CD4-positive, CD25-positive, alpha-beta regulatory T cell (primary cell): ENCODE measurements at regions not wholly inside any gene's neighbourhood (a gene's known extent, or its start where the extent isn't known, plus 50 kb on each side); places are given as distances from the start of the nearest gene placed in this dataset.

Experiments used
- ATAC-seq, 2 donors: fragments of 150-1000 bp; cut with Tn5 transposase; one replicate each; pipeline ENCODE4 v1.10.0; 2021; ENCODE audit warnings: low read depth in 2 of 2, moderate number of reproducible peaks in 2 of 2, moderate library complexity in 1 of 2
- DNase-seq, 3 donors: peaks; one replicate each; pipeline versions ENCODE4 v3.0.0 to v3.0.0-alpha.2; 2012 to 2022; ENCODE audit warnings: mixed read lengths in 1 of 3
- H3K27ac ChIP-seq: one replicate; pipeline ENCODE4 v1.7.0; 2013; ENCODE audit warnings: mild to moderate bottlenecking, low read length; ENCODE audit not compliant: insufficient read depth, poor library complexity, severe bottlenecking
- H3K27me3 ChIP-seq: one replicate; pipeline ENCODE4 v1.7.0; 2013; ENCODE audit warnings: low read length; ENCODE audit not compliant: control insufficient read depth, insufficient read depth
- H3K36me3 ChIP-seq: one replicate; pipeline ENCODE4 v1.7.0; 2013; ENCODE audit warnings: mild to moderate bottlenecking, low read length, moderate library complexity; ENCODE audit not compliant: control insufficient read depth, insufficient read depth
- H3K4me1 ChIP-seq: 2 replicates; pipeline ENCODE4 v1.7.0; 2013; ENCODE audit warnings: mild to moderate bottlenecking, low read length; ENCODE audit not compliant: insufficient read depth, control insufficient read depth, poor library complexity, severe bottlenecking
- H3K4me3 ChIP-seq: one replicate; pipeline ENCODE4 v1.7.0; 2013; ENCODE audit warnings: low read depth, mild to moderate bottlenecking, low read length, moderate library complexity
- H3K9me3 ChIP-seq, 2 experiments: 1 replicate in 1 of 2; 2 replicates in 1 of 2; pipeline ENCODE4 v1.7.0; 2013; ENCODE audit warnings: low read length in 2 of 2, mild to moderate bottlenecking in 1 of 2, moderate library complexity in 1 of 2; ENCODE audit not compliant: control insufficient read depth in 2 of 2
- H3K27ac Mint-ChIP-seq, 3 donors: one replicate each; pipeline ENCODE4 v1.8.0; 2020 to 2022; ENCODE audit warnings: mild to moderate bottlenecking in 3 of 3, mixed read lengths in 3 of 3, moderate library complexity in 2 of 3
- H3K27me3 Mint-ChIP-seq: one replicate; pipeline ENCODE4 v1.8.0; 2022; ENCODE audit warnings: mild to moderate bottlenecking, mixed read lengths
- H3K36me3 Mint-ChIP-seq: one replicate; pipeline ENCODE4 v1.8.0; 2020; ENCODE audit warnings: mixed read lengths
- H3K4me1 Mint-ChIP-seq, 4 donors: one replicate each; pipeline ENCODE4 v1.8.0; 2020 to 2022; ENCODE audit warnings: mixed read lengths in 4 of 4, mild to moderate bottlenecking in 1 of 4
- H3K4me3 Mint-ChIP-seq, 4 donors: one replicate each; pipeline ENCODE4 v1.8.0; 2020 to 2022; ENCODE audit warnings: mild to moderate bottlenecking in 4 of 4, mixed read lengths in 4 of 4, moderate library complexity in 3 of 4
- H3K9me3 Mint-ChIP-seq, 7 donors: one replicate each; pipeline ENCODE4 v1.8.0; 2020 to 2022; ENCODE audit warnings: mixed read lengths in 7 of 7, mild to moderate bottlenecking in 3 of 7, moderate library complexity in 2 of 7

GRCh38 chr12:107518868-107519267 is 166.7 kb upstream of the PWP1 start:
- Histone ChIP-seq H3K27me3 (no peaks in the 10 kb centered on the region), H3K4me1 (no peaks in the 10 kb centered on the region), H3K4me3 (no peak overlapping the region), H3K36me3 (no peaks in the 10 kb centered on the region), H3K27ac (no peak overlapping the region), H3K9me3 (peaks cover 3% of the 10 kb centered on the region in 2 experiments)
- ATAC-seq = no peak
- no peak overlapping the region for H3K27ac Mint-ChIP-seq
- H3K36me3 Mint-ChIP-seq = peaks cover 32% of the 10 kb centered on the region
- H3K27me3 Mint-ChIP-seq = no peaks in the 10 kb centered on the region
- H3K4me3 Mint-ChIP-seq = no peak overlapping the region
- peaks cover 0 to 11% (median 7%) of the 10 kb centered on the region in 7 donors for H3K9me3 Mint-ChIP-seq
- DNase-seq = no peak
- peaks cover 0 to 16% (median 4%) of the 10 kb centered on the region in 4 donors for H3K4me1 Mint-ChIP-seq

DNA sequence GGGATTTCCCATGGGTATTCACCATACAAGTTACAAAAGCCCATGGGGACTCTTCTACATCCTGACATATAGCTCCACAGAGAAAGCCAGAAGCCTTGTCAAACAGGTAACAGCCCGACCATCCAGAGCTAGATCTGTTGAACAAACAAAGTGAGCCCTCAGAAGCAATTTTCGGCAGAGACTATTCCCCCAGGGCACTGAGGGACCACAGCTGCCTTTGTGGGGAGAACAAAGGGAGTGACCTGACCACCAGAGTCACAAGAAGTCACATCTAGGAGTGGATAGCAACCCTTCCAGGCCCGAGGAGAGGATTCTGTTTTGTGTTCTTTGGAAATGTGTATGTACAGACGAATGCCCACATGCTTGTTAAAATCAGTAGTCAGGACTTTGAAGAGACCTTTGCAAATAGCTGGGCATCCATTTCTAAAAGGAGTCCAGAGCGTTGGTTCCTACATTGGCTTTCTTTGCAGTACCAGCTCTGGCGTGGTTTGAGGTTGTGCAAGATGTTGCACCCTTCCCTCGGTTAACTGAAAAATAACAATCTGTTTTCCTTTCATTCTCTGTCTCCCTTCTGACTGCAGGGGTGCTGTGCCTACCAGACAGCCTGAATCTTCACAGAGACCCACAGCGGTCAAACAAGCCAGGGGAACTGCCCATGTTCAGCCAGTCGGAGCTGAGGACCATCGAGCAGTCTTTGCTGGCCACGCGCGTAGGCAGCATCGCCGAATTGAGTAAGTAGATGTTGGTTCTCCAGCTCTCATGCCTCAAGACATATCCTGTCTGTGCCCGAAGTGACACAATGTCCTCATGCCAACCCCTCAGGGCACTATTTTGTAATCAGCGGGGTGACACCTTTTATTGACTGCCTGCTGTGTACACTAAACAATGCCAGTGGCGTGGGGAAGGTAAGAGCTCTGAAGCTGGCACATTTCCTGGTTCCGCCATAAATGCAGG is 165.4 kb upstream of the PWP1 start:
- ATAC-seq (no peak), DNase-seq (no peak)
- Mint-ChIP-seq H3K4me3 (no peak overlapping the region), H3K9me3 (peaks cover 0 to 11% (median 7%) of the 10 kb centered on the region in 7 donors), H3K4me1 (peaks cover 0 to 7% (median 2%) of the 10 kb centered on the region in 4 donors), H3K27me3 (no peaks in the 10 kb centered on the region), H3K27ac (no peak overlapping the region), H3K36me3 (peaks cover 32% of the 10 kb centered on the region)
- no peaks in the 10 kb centered on the region for H3K4me1 ChIP-seq
- peaks cover 3% of the 10 kb centered on the region in 2 experiments for H3K9me3 ChIP-seq
- no peak overlapping the region for H3K27ac ChIP-seq
- H3K36me3 ChIP-seq = no peaks in the 10 kb centered on the region
- H3K27me3 ChIP-seq = no peaks in the 10 kb centered on the region
- no peak overlapping the region for H3K4me3 ChIP-seq

DNA sequence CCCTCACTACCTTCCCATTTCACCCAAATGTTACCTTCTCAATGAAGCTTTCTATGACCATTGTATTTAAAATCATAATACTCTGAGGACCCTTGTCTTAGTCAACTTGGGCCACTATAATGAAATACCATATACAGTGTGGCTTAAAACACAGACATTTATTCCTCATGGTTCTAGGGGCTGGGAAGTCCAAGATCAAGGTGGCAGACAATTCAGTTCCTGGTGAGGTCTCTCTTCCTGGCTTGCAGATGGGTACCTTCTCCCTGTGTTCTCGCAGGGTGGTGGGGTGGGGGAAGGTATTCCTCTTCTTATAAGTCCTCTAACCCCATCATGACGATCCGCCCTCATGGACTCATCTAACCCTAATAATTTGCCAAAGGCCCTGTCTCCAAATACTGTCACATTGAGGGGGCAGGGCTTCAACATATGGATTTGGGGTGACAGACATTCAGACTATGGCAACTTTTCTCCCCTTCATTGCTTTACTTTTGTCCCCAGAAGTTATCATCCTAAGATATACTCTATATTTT is 163.7 kb upstream of the PWP1 start:
- no peaks in the 10 kb centered on the region for H3K27me3 Mint-ChIP-seq
- DNase-seq (no peak), ATAC-seq (no peak)
- Histone ChIP-seq H3K4me3 (no peak overlapping the region), H3K36me3 (no peaks in the 10 kb centered on the region), H3K4me1 (no peaks in the 10 kb centered on the region), H3K27ac (no peak overlapping the region), H3K9me3 (peaks cover 3% of the 10 kb centered on the region in 2 experiments), H3K27me3 (no peaks in the 10 kb centered on the region)
- no peak overlapping the region for H3K27ac Mint-ChIP-seq
- H3K36me3 Mint-ChIP-seq = peaks cover 35% of the 10 kb centered on the region
- H3K4me1 Mint-ChIP-seq = peaks cover 0 to 7% (median 0%) of the 10 kb centered on the region in 4 donors
- H3K4me3 Mint-ChIP-seq = no peak overlapping the region
- H3K9me3 Mint-ChIP-seq = peaks cover 0 to 11% (median 7%) of the 10 kb centered on the region in 7 donors

GRCh38 chr12:107522692-107523477 is 162.7 kb upstream of the PWP1 start:
- DNase-seq = no peak
- Histone ChIP-seq H3K27me3 (no peaks in the 10 kb centered on the region), H3K4me1 (no peaks in the 10 kb centered on the region), H3K27ac (no peak overlapping the region), H3K36me3 (no peaks in the 10 kb centered on the region), H3K4me3 (no peak overlapping the region), H3K9me3 (peaks cover 3% of the 10 kb centered on the region in 2 experiments)
- Mint-ChIP-seq H3K4me1 (peaks cover 0 to 2% (median 0%) of the 10 kb centered on the region in 4 donors), H3K36me3 (peaks cover 38% of the 10 kb centered on the region), H3K27me3 (no peaks in the 10 kb centered on the region), H3K4me3 (no peak overlapping the region), H3K27ac (no peak overlapping the region), H3K9me3 (peaks cover 0 to 11% (median 7%) of the 10 kb centered on the region in 7 donors)
- ATAC-seq = no peak

DNA sequence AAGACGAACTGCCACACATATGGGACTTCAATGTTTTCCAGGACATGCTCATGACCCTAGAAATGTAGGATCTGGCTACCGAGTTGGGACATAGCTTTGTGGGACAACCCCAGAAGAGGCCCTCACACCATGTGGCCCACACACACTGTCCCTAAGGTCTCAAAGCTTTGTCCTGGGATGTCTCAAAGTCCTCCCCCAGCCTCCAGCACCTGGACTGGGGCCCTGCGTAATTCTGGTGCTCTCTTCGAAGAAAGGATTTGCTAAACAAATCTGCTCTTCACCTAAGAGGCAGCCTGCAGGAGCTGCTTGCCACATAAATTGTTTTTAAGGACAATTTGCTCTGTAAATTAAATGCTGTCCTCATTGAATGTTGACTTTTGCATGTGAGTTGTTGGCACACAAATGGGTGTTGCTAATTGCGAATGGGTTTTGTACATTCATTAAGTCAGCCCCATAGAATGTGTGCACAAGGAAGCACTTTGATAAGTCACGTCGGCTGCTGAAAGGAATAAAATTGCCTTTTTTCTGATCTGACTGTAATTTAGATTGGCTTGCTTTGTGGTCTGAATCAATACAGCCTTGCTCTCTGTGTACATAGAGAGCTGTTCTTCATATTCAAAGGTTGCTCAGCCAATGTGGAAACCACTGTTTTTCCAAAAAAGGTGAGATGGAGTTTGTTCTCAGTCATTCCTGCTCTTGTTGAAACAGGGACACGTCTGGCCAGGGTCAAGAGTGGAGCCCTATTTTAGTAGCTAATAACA is 161.6 kb upstream of the PWP1 start:
- no peak overlapping the region for H3K27ac Mint-ChIP-seq
- DNase-seq (no peak), ATAC-seq (no peak)
- Histone ChIP-seq H3K4me1 (no peaks in the 10 kb centered on the region), H3K27ac (no peak overlapping the region), H3K9me3 (peaks cover 3% of the 10 kb centered on the region in 2 experiments), H3K4me3 (no peak overlapping the region), H3K27me3 (no peaks in the 10 kb centered on the region), H3K36me3 (no peaks in the 10 kb centered on the region)
- H3K36me3 Mint-ChIP-seq = peaks cover 36% of the 10 kb centered on the region
- H3K27me3 Mint-ChIP-seq = no peaks in the 10 kb centered on the region
- H3K9me3 Mint-ChIP-seq = peaks cover 0 to 10% (median 7%) of the 10 kb centered on the region in 7 donors
- H3K4me3 Mint-ChIP-seq = no peak overlapping the region
- peaks cover 0 to 2% (median 0%) of the 10 kb centered on the region in 4 donors for H3K4me1 Mint-ChIP-seq

- Histone ChIP-seq H3K4me1 (no peaks in the 10 kb centered on the region), H3K9me3 (peaks cover 3% of the 10 kb centered on the region in 2 experiments), H3K27me3 (no peaks in the 10 kb centered on the region), H3K36me3 (no peaks in the 10 kb centered on the region), H3K4me3 (no peak overlapping the region), H3K27ac (no peak overlapping the region)
- Mint-ChIP-seq H3K36me3 (peaks cover 25% of the 10 kb centered on the region), H3K27ac (peak overlapping the region in 1 of 3 donors; percentile 80), H3K27me3 (no peaks in the 10 kb centered on the region), H3K4me3 (no peak overlapping the region), H3K4me1 (peaks cover 0 to 2% (median 0%) of the 10 kb centered on the region in 4 donors), H3K9me3 (peaks cover 0 to 9% (median 7%) of the 10 kb centered on the region in 7 donors)
- DNase-seq = no peak
- no peak for ATAC-seq
Measured at GRCh38 chr12:107525063-107525718, 160.4 kb upstream of the PWP1 start.
